ENCODE measurements at regions not wholly inside any gene's neighbourhood (a gene's known extent, or its start where the extent isn't known, plus 50 kb on each side); places are given as distances from the start of the nearest gene placed in this dataset.

GRCh38 chr2:111239107-111239506 is 118.4 kb downstream of the BCL2L11 start:
- no peak overlapping the region for H3K4me3 ChIP-seq (ENCODE audit: low read depth, low read length)
- no peak for DNase-seq (ENCODE audit: low read depth)
- TF ChIP-seq CTCF (conservative IDR thresholded peaks at IDR 0.05; ENCODE audit: low read depth, low read length): no peak

GRCh38 chr2:111239581-111240249 is 119.0 kb downstream of the BCL2L11 start:
- no peak for TF ChIP-seq CTCF (conservative IDR thresholded peaks at IDR 0.05; ENCODE audit: low read depth, low read length)
- no peak overlapping the region for H3K4me3 ChIP-seq (ENCODE audit: low read depth, low read length)
- DNase-seq (ENCODE audit: low read depth): no peak

DNA sequence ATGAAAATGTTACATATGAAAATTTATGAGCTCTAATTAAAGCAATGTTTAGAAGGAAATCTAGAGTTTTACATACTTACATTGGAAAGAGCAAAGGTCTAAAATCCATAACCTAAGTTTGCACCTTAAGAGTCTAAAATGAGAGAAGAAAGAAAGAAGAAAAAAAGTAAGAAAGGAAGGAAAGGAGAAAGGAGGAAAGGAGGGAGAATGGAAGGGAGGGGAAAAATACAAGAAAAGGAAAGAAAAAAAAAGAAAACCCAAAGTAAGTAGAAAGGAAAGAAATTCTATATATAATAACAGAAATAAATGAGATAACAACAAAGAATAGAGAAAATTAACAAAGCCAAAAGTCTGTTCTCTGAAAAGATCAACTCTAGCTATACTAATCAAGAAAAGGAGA is 122.6 kb downstream of the BCL2L11 start:
- no peak for TF ChIP-seq CTCF (conservative IDR thresholded peaks at IDR 0.05; ENCODE audit: low read depth, low read length)
- H3K4me3 ChIP-seq (ENCODE audit: low read depth, low read length): no peak overlapping the region
- no peak for DNase-seq (ENCODE audit: low read depth)

GRCh38 chr2:111244864-111245263 is 124.2 kb downstream of the BCL2L11 start:
- no peak overlapping the region for H3K4me3 ChIP-seq (ENCODE audit: low read depth, low read length)
- TF ChIP-seq CTCF (conservative IDR thresholded peaks at IDR 0.05; ENCODE audit: low read depth, low read length): no peak
- DNase-seq (ENCODE audit: low read depth): no peak

DNA sequence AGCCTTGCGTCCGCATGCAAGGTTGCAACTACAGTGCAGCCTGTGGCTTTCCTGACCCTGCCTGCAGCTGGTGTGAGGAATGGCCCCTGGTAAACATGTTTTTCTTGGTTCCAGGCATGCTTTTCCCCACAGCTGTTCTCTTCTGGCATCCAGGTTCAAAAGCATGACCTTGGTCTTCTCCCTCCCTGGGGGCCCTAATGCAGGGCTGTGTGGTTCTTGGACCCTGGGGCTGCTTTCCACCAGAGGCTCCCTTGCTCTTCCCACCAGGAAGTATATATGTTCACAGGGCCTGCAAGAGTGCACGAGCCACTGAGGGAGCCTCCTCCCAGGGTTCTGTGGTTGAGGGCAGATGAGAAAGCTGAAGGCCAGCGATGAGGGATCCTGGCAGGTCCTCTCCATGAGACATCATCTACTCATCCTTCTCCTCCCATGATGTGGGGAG is 125.9 kb downstream of the BCL2L11 start:
- DNase-seq (ENCODE audit: low read depth): no peak
- no peak for TF ChIP-seq CTCF (conservative IDR thresholded peaks at IDR 0.05; ENCODE audit: low read depth, low read length)
- H3K4me3 ChIP-seq (ENCODE audit: low read depth, low read length): no peak overlapping the region

DNA sequence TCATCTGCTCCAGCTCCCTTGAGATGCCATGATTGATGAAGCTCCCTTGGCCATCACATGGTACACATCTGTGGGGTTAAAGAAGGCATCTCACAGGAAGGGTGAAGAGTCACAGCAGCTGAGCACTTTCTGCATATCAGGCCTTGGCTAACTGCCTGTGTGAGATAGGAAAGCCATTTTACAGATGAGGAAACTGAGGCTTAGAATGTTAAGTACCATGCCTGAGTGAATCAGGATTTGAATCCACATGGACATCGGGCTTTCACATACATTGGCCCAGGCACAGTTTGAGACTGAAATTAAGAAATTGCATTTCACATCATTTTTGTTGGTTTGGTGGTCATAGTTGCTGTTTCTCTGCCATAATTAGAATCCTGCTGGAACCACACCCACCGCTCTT is 126.8 kb downstream of the BCL2L11 start:
- TF ChIP-seq CTCF (conservative IDR thresholded peaks at IDR 0.05; ENCODE audit: low read depth, low read length): no peak
- DNase-seq (ENCODE audit: low read depth): no peak
- H3K4me3 ChIP-seq (ENCODE audit: low read depth, low read length): no peak overlapping the region

DNA sequence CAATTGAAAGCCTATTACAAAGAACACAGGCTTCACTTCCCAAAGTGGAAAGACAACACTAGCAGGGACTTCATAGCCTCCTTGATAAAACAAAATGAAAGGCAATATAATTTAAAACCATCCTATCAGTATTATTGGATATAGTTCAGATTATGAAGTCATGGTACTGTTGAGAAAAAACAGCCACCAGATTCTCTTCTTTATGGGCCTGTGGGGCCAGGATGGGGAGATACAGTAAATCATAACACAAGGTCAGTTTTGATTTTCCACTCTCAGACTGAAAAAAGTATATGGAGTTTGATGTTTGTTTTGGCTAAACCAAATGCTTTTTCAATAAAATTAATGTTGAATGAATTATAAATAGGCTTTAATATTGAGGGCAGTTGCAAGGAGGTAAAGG is 129.1 kb downstream of the BCL2L11 start:
- no peak for TF ChIP-seq CTCF (conservative IDR thresholded peaks at IDR 0.05; ENCODE audit: low read depth, low read length)
- DNase-seq (ENCODE audit: low read depth): no peak
- no peak overlapping the region for H3K4me3 ChIP-seq (ENCODE audit: low read depth, low read length)

Data from epithelial cell of proximal tubule (primary cell).